NB4 (cell line): ENCODE measurements at regions not wholly inside any gene's neighbourhood (a gene's known extent, or its start where the extent isn't known, plus 50 kb on each side); places are given as distances from the start of the nearest gene placed in this dataset.

Experiments
- CTCF ChIP-seq: IDR thresholded peaks from one replicate; pipeline ENCODE4 v1.5.1; 2012; ENCODE audit warnings: low read depth, low read length
- POLR2A ChIP-seq: IDR thresholded peaks from 2 replicates; pipeline ENCODE4 v1.6.1; 2011; ENCODE audit warnings: mild to moderate bottlenecking; ENCODE audit not compliant: insufficient read length; ENCODE audit errors: extremely low read depth

- TF ChIP-seq CTCF (no peak), POLR2A (no peak)
These were observed 1383.4 kb upstream of the PCDH20 start for GRCh38 chr13:62799038-62799535.
